ENCODE measurements at regions not wholly inside any gene's neighbourhood (a gene's known extent, or its start where the extent isn't known, plus 50 kb on each side); places are given as distances from the start of the nearest gene placed in this dataset.

GRCh38 chr13:84985860-84986259 is 813.4 kb downstream of the SLITRK6 start:
- H3K27ac ChIP-seq (ENCODE audit: insufficient read depth, low read length), result no peak overlapping the region
- BruUV-seq (replicated peaks), result no TSS peak
- no peak overlapping the region for H2BK120ac ChIP-seq (ENCODE audit: low read depth, low read length)
- no peak overlapping the region for H3K4me3 ChIP-seq (ENCODE audit: insufficient read depth, low read depth, low read length)
- TF ChIP-seq RAD21 (IDR thresholded peaks at IDR 0.05; ENCODE audit: low read length), result no peak
- no peak for TF ChIP-seq BHLHE40 (IDR thresholded peaks at IDR 0.05; ENCODE audit: low read depth, low read length)
- TF ChIP-seq POLR2A (IDR thresholded peaks at IDR 0.05; ENCODE audit: low read depth, low read length), result no peak
- TF ChIP-seq CEBPB (IDR thresholded peaks at IDR 0.05; ENCODE audit: low read depth, low read length), result no peak
- TF ChIP-seq ELK1 (IDR thresholded peaks at IDR 0.05; ENCODE audit: borderline replicate concordance, low read depth, low read length), result no peak
- no peak for TF ChIP-seq MXI1 (IDR thresholded peaks at IDR 0.05; ENCODE audit: borderline replicate concordance, low read depth, low read length)
- no peak for TF ChIP-seq CHD1 (IDR thresholded peaks at IDR 0.05; ENCODE audit: low read depth, low read length)
- TF ChIP-seq RFX5 (IDR thresholded peaks at IDR 0.05; ENCODE audit: low read depth, low read length), result no peak
- TF ChIP-seq CTCF (conservative IDR thresholded peaks at IDR 0.05; ENCODE audit: low read depth, low read length), result no peak
- TF ChIP-seq USF2 (IDR thresholded peaks at IDR 0.05; ENCODE audit: low read depth, low read length), result no peak
- no peak overlapping the region for H3K23ac ChIP-seq (ENCODE audit: low read depth, low read length)
- H3K9me1 ChIP-seq (ENCODE audit: insufficient read depth, low read length), result no peaks in the 10 kb centered on the region
- ChIA-PET POLR2A (ENCODE audit: unreplicated experiment) (no interaction called here), CTCF (interaction anchor here (0.6 kb wide), 1 partner anchor 48 kb away, joined by 3 read pairs; no protein-coding TSS in a partner anchor)
- no peak overlapping the region for H2AK5ac ChIP-seq (ENCODE audit: low read depth, low read length)
- H2AFZ ChIP-seq (replicated peaks; ENCODE audit: low read length, poor library complexity), result no peak overlapping the region
- intact Hi-C loops (cut with micrococcal nuclease) (no loop called here), dilution Hi-C loops (cut with HindIII; ENCODE audit: low sequenced_read_pairs, unreplicated experiment) (no loop called here), in situ Hi-C loops (cut with MboI; ENCODE audit: low sequenced_read_pairs) (no loop called here)
- H3K4me1 ChIP-seq (ENCODE audit: control insufficient read depth, insufficient read depth, low read length), result no peaks in the 10 kb centered on the region
- H2BK5ac ChIP-seq (ENCODE audit: low read depth, low read length, poor library complexity, severe bottlenecking), result no peak overlapping the region
- no peaks in the 10 kb centered on the region for H3K9me3 ChIP-seq (ENCODE audit: control insufficient read depth, insufficient read depth, low read length)
- H3K9ac ChIP-seq (ENCODE audit: low read depth, low read length), result no peak overlapping the region
- H4K91ac ChIP-seq (ENCODE audit: insufficient read depth, low read depth, low read length), result no peak overlapping the region
- no peak overlapping the region for H3K4me2 ChIP-seq (ENCODE audit: low read depth, low read length)
- no peak for ATAC-seq (ENCODE audit: low read depth)
- no peak overlapping the region for H3K14ac ChIP-seq (replicated peaks; ENCODE audit: low read depth, low read length)
- WGBS, 2 experiments (ENCODE audit: extremely low coverage in 2 of 2, insufficient read length in 1 of 2), result no CpG with 5 or more reads among the region's 2 CpGs
- H3K27me3 ChIP-seq (ENCODE audit: control insufficient read depth, insufficient read depth, low read length), result no peaks in the 10 kb centered on the region
- H2BK15ac ChIP-seq (ENCODE audit: low read depth, low read length), result no peak overlapping the region
- no peak overlapping the region for H4K5ac ChIP-seq (ENCODE audit: low read depth, low read length)
- DNase-seq, result no peak
- no peaks in the 10 kb centered on the region for H4K20me1 ChIP-seq (ENCODE audit: insufficient read depth, low read length)
- no peak overlapping the region for H2BK20ac ChIP-seq (ENCODE audit: low read depth, low read length)
- no peak overlapping the region for H4K8ac ChIP-seq (ENCODE audit: low read depth in 2 of 2, low read length in 2 of 2)
- no peak overlapping the region for H3K18ac ChIP-seq (ENCODE audit: low read depth, low read length)
- no peaks in the 10 kb centered on the region for H3K36me3 ChIP-seq (ENCODE audit: control insufficient read depth, insufficient read depth, low read length)
- no peaks in the 10 kb centered on the region for H3K79me1 ChIP-seq (ENCODE audit: low read depth in 1 of 2, low read length in 2 of 2)
- H2AK9ac ChIP-seq (replicated peaks; ENCODE audit: low read depth, low read length, poor library complexity), result no peak overlapping the region
- no peak overlapping the region for H3K56ac ChIP-seq (ENCODE audit: extremely low read depth, insufficient read depth, low read length)
- H3K4ac ChIP-seq (ENCODE audit: low read depth, low read length), result no peak overlapping the region

Measured in IMR-90 (cell line).